Cardiac septum (tissue), 1 donor: ENCODE measurements at regions not wholly inside any gene's neighbourhood (a gene's known extent, or its start where the extent isn't known, plus 50 kb on each side); places are given as distances from the start of the nearest gene placed in this dataset.
"Not testable (repeated sequence)": the region's sequence is repeated elsewhere in the genome, so short reads cannot be mapped to it uniquely, and the experiment has no call there.

Source experiments
- DNase-seq: peaks from one replicate; pipeline ENCODE4 v3.0.0-alpha.2; 2020; ENCODE audit warnings: low spot score
- intact Hi-C: fragments of 100-400 bp; cut with DNase I; formaldehyde crosslinking; loops from one replicate; pipeline ENCODE4 v1.14.0; 2022
- donor health status: DM: no; HTN: no; CAD: no.

DNA sequence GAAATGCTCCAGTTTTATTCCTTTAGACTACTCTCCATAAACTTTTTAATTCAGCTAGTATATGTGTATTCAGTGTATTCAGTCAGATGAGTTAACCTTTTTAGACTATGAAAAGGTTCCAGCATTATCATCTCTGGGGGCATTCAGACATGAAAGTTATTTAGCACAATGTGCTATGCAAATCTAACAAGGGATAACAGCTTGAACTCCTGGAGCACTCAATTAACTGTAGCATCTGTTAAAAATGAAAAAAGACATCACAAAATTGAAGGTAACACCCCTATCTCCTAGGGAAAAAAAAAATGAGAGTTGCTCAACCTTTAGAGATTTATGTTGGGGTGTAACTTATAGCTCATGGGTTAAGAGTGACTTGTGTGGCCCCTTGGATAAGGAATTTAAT, 211.5 kb downstream of the PHLDA1 start:
- no peak for DNase-seq
- intact Hi-C loops: loop anchor here (10.0 kb wide), 2 partner anchors 95 to 155 kb away; no protein-coding TSS in a partner anchor

DNA sequence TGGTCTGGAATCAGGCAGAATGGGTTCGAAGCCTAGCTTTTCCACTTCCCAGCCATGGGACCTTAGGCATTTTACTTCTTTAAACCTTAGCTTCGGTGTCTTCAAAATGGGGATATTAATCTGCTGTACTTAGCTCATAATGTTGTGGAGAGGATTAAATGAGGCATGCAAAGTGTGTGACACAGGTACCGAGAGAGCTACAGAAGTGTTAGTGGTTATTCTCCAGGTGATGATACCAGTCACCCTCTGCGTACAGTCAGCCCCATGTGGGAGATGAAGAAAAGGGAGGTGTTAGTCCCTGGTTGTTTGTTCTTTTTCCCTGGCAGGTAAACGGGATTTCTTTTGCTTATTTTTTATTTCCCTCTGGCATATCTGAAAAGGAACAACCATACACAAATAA, 212.1 kb downstream of the PHLDA1 start:
- intact Hi-C loops: no loop called here
- no peak for DNase-seq

- intact Hi-C loops: no loop called here
Observed at GRCh38 chr12:75818863-75819262, 212.7 kb downstream of the PHLDA1 start.

DNA sequence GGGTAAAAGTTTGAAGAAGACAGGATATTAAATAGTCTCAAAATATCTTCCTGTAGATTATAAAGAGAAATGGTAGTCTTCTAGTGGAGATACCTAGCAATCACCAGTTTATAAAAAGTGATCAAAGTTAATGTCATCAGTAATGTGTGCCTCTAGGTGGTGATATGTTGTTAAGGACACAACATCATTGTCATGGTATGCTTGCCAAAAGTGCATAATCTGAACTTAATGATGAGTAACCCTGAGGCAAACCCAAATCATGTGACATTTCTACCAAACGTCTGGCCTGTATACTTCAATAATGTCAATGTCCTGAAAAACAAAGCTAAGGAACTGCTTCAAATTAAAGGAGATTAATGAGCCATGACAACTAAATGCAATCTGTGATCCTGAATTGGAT, 214.7 kb downstream of the PHLDA1 start:
- DNase-seq: no peak
- intact Hi-C loops: no loop called here

More at GRCh38 chr12:75818863-75819262, 212.7 kb downstream of the PHLDA1 start:
- DNase-seq: no peak

GRCh38 chr12:75815756-75816155, 215.8 kb downstream of the PHLDA1 start:
- no peak for DNase-seq
- intact Hi-C loops: no loop called here

DNA sequence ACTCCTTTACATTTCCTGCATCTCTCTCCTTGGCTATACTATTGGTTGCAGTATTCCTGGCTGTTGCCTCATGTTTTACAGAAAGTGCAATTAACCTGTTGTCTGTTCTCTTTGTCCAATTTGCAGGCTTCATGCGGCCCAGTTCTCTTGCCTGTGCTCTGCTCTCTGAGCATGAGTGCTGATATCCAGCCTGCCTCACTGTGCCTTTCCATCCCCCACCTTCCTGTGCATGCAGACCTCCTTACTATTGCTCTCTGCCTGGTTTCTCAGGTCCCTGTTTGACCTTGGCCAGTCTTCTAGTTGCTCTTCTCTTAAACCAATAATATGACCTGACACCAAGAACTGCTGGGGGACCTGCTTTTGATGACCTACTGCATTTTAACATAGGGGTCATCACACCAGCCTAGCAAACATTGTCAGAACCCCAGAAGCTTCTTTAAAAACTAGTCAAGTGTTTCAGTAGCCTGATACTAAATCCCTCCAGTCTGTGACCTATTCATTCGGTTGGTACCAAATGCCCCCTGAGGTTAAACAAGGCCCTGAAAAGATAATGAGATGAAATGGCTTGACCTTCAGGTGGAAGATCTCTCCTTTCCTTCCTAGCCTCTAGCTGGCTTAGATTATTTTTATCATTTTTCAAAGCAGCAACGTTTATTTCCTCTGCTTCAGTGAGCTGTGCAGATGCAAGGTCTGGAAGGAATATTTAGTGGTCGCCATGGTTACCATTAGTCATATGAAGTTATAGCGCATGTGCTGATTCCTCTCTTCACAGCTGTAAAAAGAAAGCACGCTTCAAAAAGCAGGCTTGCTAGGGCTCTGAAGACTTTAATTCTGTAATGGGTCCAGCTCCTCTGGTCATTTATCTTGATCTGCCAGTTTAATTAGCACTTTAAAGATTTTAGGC, 216.5 kb downstream of the PHLDA1 start:
- intact Hi-C loops: no loop called here
- DNase-seq: no peak

GRCh38 chr12:75813072-75813471, 218.5 kb downstream of the PHLDA1 start:
- intact Hi-C loops: no loop called here
- DNase-seq: no peak

- intact Hi-C loops: no loop called here
Observed at GRCh38 chr12:75812271-75813018, 219.1 kb downstream of the PHLDA1 start.

GRCh38 chr12:75809746-75810145, 221.8 kb downstream of the PHLDA1 start:
- intact Hi-C loops: no loop called here
- no peak for DNase-seq

More at GRCh38 chr12:75812271-75813018, 219.1 kb downstream of the PHLDA1 start:
- DNase-seq: no peak

DNA sequence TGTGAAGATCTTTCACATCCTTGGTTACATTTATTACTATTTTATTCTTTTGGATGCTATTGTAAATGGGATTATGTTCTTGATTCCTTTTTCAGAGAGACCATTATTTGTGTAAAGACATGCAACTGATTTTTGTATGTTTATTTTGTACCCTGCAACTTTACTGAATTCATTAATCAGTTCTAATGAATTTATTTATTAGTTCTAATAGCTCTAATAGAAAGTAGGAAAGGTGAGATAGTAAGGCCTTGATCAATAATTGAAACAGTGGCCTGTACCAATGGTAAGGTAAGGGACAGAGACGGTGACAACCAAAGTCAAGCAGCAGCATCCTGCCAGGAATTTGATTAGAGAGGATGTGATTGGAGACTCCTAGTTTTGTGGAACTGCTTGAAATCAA, 224.1 kb downstream of the PHLDA1 start:
- intact Hi-C loops: no loop called here
- no peak for DNase-seq

DNA sequence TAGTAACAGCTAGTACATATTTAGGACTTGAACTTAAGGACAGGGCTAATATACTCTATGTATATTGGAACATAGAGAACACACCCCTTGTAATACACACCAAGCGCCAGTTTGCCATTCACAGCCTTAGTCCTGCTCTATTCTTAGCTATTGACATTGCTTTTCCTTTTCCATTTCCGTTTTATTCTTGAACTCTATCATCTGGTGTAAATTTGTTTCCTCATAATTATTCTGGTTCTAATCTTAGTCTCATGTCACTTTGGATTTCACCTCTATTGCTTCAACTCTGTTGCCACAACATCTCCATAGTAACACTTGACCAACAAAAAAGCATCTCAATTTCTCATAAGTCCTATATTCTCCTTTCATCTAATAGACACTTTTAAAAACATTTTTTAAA, 225.7 kb downstream of the PHLDA1 start:
- no peak for DNase-seq
- intact Hi-C loops: no loop called here

DNA sequence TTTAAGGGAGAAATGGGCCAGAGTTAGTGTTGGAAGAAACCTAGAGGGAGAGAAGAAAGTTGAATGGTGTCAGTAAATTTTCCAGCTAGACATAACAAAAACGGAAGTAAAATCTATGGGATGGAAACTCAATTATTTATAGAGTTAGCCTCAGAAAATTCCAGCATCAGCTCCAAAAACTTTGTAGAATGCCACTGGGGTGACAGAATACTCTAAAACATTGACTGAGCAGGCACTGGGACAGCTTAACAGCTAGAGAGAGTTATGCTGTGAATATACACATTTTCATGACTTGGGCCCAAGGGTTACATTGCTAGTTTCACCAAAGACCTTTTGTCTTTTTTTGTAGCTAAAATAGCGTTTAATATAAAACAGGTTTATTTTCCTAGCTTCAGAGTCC, 226.3 kb downstream of the PHLDA1 start:
- DNase-seq: no peak
- intact Hi-C loops: no loop called here

- intact Hi-C loops: no loop called here
- DNase-seq: no peak
Observed at GRCh38 chr12:75798136-75798926, 233.2 kb downstream of the PHLDA1 start.

DNA sequence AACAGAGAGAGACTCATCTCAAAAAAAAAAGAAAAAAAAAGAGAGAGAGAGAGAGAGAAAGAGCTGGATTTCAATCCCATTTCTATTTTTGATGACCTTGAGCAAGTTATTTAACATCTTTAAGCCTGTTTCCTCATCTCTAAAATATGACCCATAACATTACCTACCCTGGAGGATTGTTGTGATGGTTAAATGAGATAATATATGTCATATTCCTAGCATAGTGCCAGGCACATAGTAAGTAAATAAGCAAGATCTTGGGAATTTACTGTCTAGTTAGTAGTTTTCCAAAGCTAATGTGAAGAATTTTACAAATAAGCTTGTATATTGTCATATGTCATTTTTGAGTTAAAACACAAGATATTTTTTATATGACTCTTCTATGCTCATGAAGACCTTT, 236.5 kb downstream of the PHLDA1 start:
- intact Hi-C loops: no loop called here

DNA sequence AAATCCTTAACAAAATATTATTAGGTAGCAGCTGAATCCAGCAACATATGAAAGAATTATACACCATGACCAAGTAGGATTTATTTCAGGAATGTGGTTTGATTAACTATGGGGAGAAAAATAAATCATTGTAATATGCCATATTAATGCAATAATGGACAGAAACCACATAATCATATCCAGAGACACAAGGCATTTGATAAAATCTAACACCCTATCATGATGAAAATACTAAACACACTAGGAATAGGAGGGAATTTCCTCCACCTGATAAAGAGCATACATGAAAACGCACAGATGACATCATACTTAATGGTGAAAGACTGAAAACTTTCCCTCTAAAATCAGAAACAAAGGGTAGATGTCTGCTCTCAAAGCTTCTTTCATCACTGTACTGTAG, 238.9 kb downstream of the PHLDA1 start:
- intact Hi-C loops: no loop called here
- no peak for DNase-seq

More for the DNA sequence above, 236.5 kb downstream of the PHLDA1 start:
- no peak for DNase-seq

GRCh38 chr12:75790219-75790618, 241.4 kb downstream of the PHLDA1 start:
- DNase-seq: no peak
- intact Hi-C loops: no loop called here

GRCh38 chr12:75787146-75787545, 244.4 kb downstream of the PHLDA1 start:
- DNase-seq, intact Hi-C loops: not testable (repeated sequence)

DNA sequence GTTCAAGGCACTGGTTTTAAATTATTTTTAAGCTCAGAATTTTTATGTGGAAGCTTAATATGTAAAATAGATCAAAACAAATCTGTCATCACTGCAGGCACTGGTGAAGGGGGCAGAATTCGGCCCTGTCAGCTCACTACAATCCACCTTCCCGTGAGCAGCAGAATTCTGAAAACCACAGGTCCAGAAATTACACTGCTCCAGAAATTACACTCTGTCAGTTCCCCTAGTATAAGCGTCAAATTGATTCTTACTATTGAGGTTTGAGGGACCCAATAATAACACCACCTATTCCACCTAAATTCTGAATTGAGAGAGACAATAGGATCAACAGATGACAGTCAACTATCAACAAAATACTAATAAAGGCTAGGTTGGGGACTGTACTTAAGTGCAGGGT, 245.5 kb downstream of the PHLDA1 start:
- DNase-seq: no peak

GRCh38 chr12:75784591-75784990, 247.0 kb downstream of the PHLDA1 start:
- no peak for DNase-seq

More for the DNA sequence above, 245.5 kb downstream of the PHLDA1 start:
- intact Hi-C loops: no loop called here

More at GRCh38 chr12:75784591-75784990, 247.0 kb downstream of the PHLDA1 start:
- intact Hi-C loops: no loop called here
